B cell (primary cell): ENCODE measurements at regions not wholly inside any gene's neighbourhood (a gene's known extent, or its start where the extent isn't known, plus 50 kb on each side); places are given as distances from the start of the nearest gene placed in this dataset.

Experiments used
- ATAC-seq: fragments of 200-7000 bp; cut with Tn5 transposase; one replicate; pipeline ENCODE4 v1.10.0; 2021; ENCODE audit warnings: low read depth, mild to moderate bottlenecking, moderate number of reproducible peaks, moderate library complexity
- CTCF ChIA-PET: fragments of 350-600 bp; sonication (Branson Sonifier 250); formaldehyde crosslinking; loops from one replicate; lab custom pipeline; 2021; ENCODE audit warnings: antibody characterized with exemption, inconsistent platforms; lab: Charles Lee
- POLR2A ChIA-PET: fragments of 350-600 bp; sonication (Branson Sonifier 250); formaldehyde crosslinking; loops from one replicate; lab custom pipeline; 2021; ENCODE audit warnings: antibody characterized with exemption; lab: Charles Lee
- DNase-seq: peaks from one replicate; pipeline ENCODE4 v3.0.0; 2013
- H2AFZ ChIP-seq: 2 replicates; pipeline ENCODE4 v1.6.1; 2012; ENCODE audit warnings: mild to moderate bottlenecking, low read depth, low read length; ENCODE audit not compliant: insufficient read depth, poor library complexity, severe bottlenecking
- H3K27ac ChIP-seq, 2 donors: 1 replicate in 1 of 2; 2 replicates in 1 of 2; pipeline ENCODE4 v1.5.1; 2012 to 2013; ENCODE audit warnings: low read length in 2 of 2, mild to moderate bottlenecking in 2 of 2, moderate library complexity in 1 of 2
- H3K27me3 ChIP-seq, 4 experiments: fragments of 200-600 bp in 1 of 4; sonication (generic) in 1 of 4; replicated peaks in 1 of 4; 1 replicate in 2 of 4; 2 replicates in 2 of 4; pipeline versions ENCODE4 v1.6.1 to v1.7.0; 2013 to 2016; ENCODE audit warnings: low read length in 3 of 4, mild to moderate bottlenecking in 2 of 4, mixed read lengths in 1 of 4, moderate library complexity in 1 of 4; ENCODE audit not compliant: insufficient read depth in 4 of 4, control insufficient read depth in 3 of 4; ENCODE audit errors: control extremely low read depth in 1 of 4
- H3K36me3 ChIP-seq, 2 experiments: replicated peaks in 1 of 2; 1 replicate in 1 of 2; 2 replicates in 1 of 2; pipeline versions ENCODE4 v1.6.1 to v1.7.1; 2013; ENCODE audit warnings: low read length in 1 of 2; ENCODE audit not compliant: insufficient read depth in 2 of 2, control insufficient read depth in 1 of 2; ENCODE audit errors: control extremely low read depth in 1 of 2, extremely low read depth in 1 of 2
- H3K4me1 ChIP-seq, 2 donors: fragments of 200-600 bp in 1 of 2; sonication (generic) in 1 of 2; 1 replicate in 1 of 2; 2 replicates in 1 of 2; pipeline versions ENCODE4 v1.5.1 to v1.6.1; 2013 to 2017; ENCODE audit warnings: low read length in 2 of 2; ENCODE audit not compliant: control insufficient read depth in 2 of 2, insufficient read depth in 2 of 2
- H3K4me2 ChIP-seq: replicated peaks from 2 replicates; pipeline ENCODE3; 2012; ENCODE audit warnings: mild to moderate bottlenecking, low read depth, low read length; ENCODE audit not compliant: poor library complexity, severe bottlenecking
- H3K4me3 ChIP-seq, 5 experiments: fragments of 200-600 bp in 1 of 5; sonication (generic) in 1 of 5; 1 replicate in 3 of 5; 2 replicates in 2 of 5; pipeline versions ENCODE4 v1.5.1 to v1.7.0; 2011 to 2016; ENCODE audit warnings: low read length in 4 of 5, mild to moderate bottlenecking in 4 of 5, low read depth in 2 of 5, control low read depth in 1 of 5, moderate library complexity in 1 of 5; ENCODE audit not compliant: insufficient read depth in 1 of 5; ENCODE audit errors: control extremely low read depth in 1 of 5, extremely low read depth in 1 of 5
- H3K79me2 ChIP-seq: fragments of 200-600 bp; sonication (generic); one replicate; pipeline ENCODE4 v1.6.0; 2016; ENCODE audit warnings: low read length; ENCODE audit not compliant: control insufficient read depth, insufficient read depth
- H3K9ac ChIP-seq: fragments of 200-600 bp; sonication (generic); 2 replicates; pipeline ENCODE4 v1.6.1; 2017; ENCODE audit warnings: mild to moderate bottlenecking, low read length, moderate library complexity
- H3K9me3 ChIP-seq, 3 donors: one replicate each; pipeline versions ENCODE4 v1.6.1 to v1.7.1; 2013; ENCODE audit warnings: low read length in 2 of 3; ENCODE audit not compliant: control insufficient read depth in 2 of 3, insufficient read depth in 1 of 3; ENCODE audit errors: control extremely low read depth in 1 of 3
- H4K20me1 ChIP-seq: 2 replicates; pipeline ENCODE4 v1.6.0; 2012; ENCODE audit warnings: mild to moderate bottlenecking, low read length; ENCODE audit not compliant: insufficient read depth, control insufficient read depth, poor library complexity, severe bottlenecking
- H3K27ac Mint-ChIP-seq: one replicate; pipeline ENCODE4 v1.8.0; 2021; ENCODE audit warnings: mixed read lengths
- H3K27me3 Mint-ChIP-seq: one replicate; pipeline ENCODE4 v1.8.0; 2021; ENCODE audit warnings: mixed read lengths
- H3K4me1 Mint-ChIP-seq: one replicate; pipeline ENCODE4 v1.8.0; 2021; ENCODE audit warnings: mixed read lengths
- H3K4me3 Mint-ChIP-seq: one replicate; pipeline ENCODE4 v1.8.0; 2021; ENCODE audit warnings: mixed read lengths
- H3K9me3 Mint-ChIP-seq: one replicate; pipeline ENCODE4 v1.8.0; 2022; ENCODE audit warnings: mixed read lengths; ENCODE audit not compliant: insufficient read depth
- EZH2 ChIP-seq: IDR thresholded peaks from 2 replicates; pipeline ENCODE4 v1.6.1; 2012; ENCODE audit warnings: borderline replicate concordance, low read depth, mild to moderate bottlenecking, moderate library complexity, low read length; ENCODE audit not compliant: insufficient read depth, poor library complexity, severe bottlenecking
- WGBS: methylation state at CpG from one replicate; pipeline ENCODE4 v1.1.5; 2013; ENCODE audit warnings: missing lambda C conversion rate; ENCODE audit not compliant: insufficient coverage; 5-methylcytosine and 5-hydroxymethylcytosine counted together
- intact Hi-C: fragments of 100-400 bp; cut with micrococcal nuclease; formaldehyde crosslinking; loops from one replicate; pipeline ENCODE4 v1.10.0; 2022
- TF ChIP-seq, protein P1 (sequence below): fragments of 200-600 bp; IDR thresholded peaks from one replicate; pipeline ENCODE4 v1.8.0; 2022; ENCODE audit warnings: antibody characterized with exemption, mild to moderate bottlenecking

DNA sequence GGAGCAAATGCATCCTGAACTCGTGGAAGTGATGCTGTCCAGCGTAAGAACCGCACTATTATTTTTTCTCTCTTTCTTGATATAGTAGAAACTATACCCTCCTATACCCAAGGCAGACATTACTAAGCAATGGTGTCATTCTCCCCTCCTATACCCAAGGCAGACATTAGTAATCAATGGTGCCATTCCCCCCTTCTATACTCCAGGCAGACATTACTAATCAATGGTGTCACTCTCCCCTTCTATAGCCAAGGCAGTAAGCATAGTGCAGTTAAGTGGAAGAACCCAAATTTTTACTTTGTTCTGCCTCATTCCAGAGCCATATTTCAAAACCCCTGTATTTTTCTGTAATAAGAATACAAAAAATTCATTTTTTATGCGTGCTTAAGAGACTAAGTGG is 506.2 kb upstream of the EEF2KMT start:
- Histone ChIP-seq H3K36me3 (no peaks in the 10 kb centered on the region), H3K4me3 (no peak overlapping the region), H2AFZ (no peak overlapping the region), H3K4me1 (no peaks in the 10 kb centered on the region), H3K27me3 (no peaks in the 10 kb centered on the region), H4K20me1 (no peaks in the 10 kb centered on the region), H3K9ac (no peak overlapping the region), H3K9me3 (peaks cover 0 to 8% (median 0%) of the 10 kb centered on the region in 3 donors), H3K4me2 (no peak overlapping the region), H3K79me2 (no peaks in the 10 kb centered on the region), H3K27ac (no peak overlapping the region)
- no peak for DNase-seq
- Mint-ChIP-seq H3K4me1 (no peaks in the 10 kb centered on the region), H3K27me3 (no peaks in the 10 kb centered on the region), H3K9me3 (peaks cover 15% of the 10 kb centered on the region), H3K4me3 (no peak overlapping the region), H3K27ac (no peak overlapping the region)
- intact Hi-C loops: no loop called here
- ChIA-PET CTCF (no interaction called here), POLR2A (no interaction called here)
- 89% methylated on average over 3 of the region's 4 CpGs for WGBS
- no peak for ATAC-seq
- TF ChIP-seq EZH2: no peak
- TF ChIP-seq, protein P1, sequence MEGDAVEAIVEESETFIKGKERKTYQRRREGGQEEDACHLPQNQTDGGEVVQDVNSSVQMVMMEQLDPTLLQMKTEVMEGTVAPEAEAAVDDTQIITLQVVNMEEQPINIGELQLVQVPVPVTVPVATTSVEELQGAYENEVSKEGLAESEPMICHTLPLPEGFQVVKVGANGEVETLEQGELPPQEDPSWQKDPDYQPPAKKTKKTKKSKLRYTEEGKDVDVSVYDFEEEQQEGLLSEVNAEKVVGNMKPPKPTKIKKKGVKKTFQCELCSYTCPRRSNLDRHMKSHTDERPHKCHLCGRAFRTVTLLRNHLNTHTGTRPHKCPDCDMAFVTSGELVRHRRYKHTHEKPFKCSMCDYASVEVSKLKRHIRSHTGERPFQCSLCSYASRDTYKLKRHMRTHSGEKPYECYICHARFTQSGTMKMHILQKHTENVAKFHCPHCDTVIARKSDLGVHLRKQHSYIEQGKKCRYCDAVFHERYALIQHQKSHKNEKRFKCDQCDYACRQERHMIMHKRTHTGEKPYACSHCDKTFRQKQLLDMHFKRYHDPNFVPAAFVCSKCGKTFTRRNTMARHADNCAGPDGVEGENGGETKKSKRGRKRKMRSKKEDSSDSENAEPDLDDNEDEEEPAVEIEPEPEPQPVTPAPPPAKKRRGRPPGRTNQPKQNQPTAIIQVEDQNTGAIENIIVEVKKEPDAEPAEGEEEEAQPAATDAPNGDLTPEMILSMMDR: no peak

DNA sequence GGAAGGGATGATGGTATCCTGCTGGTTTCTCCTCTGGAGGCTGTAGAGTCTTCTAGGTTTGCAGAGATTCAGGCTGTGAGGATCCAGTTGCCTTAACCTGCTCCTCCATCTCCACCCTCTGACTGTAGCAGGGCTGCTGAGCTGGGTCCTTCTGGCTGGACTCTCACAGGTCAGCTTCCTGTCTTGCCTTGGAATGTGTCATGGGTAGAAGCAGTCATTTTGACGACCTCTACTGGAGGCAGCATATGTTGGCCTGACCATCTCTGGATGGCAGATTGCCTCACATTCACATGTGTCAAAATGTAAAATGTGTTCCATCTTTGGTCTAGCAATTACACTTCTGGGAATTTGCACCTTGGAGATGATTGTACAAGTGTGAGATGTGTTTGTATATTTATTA is 504.4 kb upstream of the EEF2KMT start:
- Histone ChIP-seq H3K4me2 (no peak overlapping the region), H3K9ac (no peak overlapping the region), H3K4me1 (no peaks in the 10 kb centered on the region), H3K4me3 (no peak overlapping the region), H3K9me3 (peaks cover 0 to 11% (median 0%) of the 10 kb centered on the region in 3 donors), H3K27ac (no peak overlapping the region), H3K79me2 (no peaks in the 10 kb centered on the region), H4K20me1 (no peaks in the 10 kb centered on the region), H2AFZ (no peak overlapping the region), H3K36me3 (no peaks in the 10 kb centered on the region), H3K27me3 (no peaks in the 10 kb centered on the region)
- H3K4me1 Mint-ChIP-seq: no peaks in the 10 kb centered on the region
- intact Hi-C loops: no loop called here
- ChIA-PET POLR2A (no interaction called here), CTCF (no interaction called here)
- H3K27me3 Mint-ChIP-seq: no peaks in the 10 kb centered on the region
- no peak for TF ChIP-seq EZH2
- TF ChIP-seq, protein P1: no peak
- H3K27ac Mint-ChIP-seq: no peak overlapping the region
- no peak overlapping the region for H3K4me3 Mint-ChIP-seq
- 45% methylated on average over 1 of the region's 1 CpG for WGBS
- ATAC-seq: no peak
- no peak for DNase-seq
- peaks cover 15% of the 10 kb centered on the region for H3K9me3 Mint-ChIP-seq
